ENCODE measurements at regions not wholly inside any gene's neighbourhood (a gene's known extent, or its start where the extent isn't known, plus 50 kb on each side); places are given as distances from the start of the nearest gene placed in this dataset.

- no peak for DNase-seq
These were observed 140.3 kb upstream of the SPEF2 start for GRCh38 chr5:35477321-35477720.

DNA sequence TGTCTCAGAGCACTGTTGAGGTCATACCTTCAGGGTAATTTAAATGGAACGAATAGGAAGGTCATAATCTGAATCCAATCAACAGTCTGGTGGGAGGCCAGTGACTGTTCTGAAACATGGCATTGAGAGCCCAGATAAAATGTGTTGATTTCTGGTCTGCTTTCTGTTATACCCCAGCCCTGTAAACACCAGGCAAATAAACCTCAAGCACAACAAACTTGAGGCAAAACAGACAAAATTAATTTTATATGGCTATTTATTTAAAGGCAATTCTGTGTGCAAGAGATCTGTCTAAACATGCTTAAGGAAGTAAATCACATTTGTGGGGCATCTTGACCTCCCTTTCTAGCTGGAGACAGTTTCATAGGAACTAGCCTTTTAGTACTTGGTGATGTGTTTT lies 140.9 kb upstream of the SPEF2 start:
- DNase-seq, result no peak

- DNase-seq, result no peak
These were observed 141.6 kb upstream of the SPEF2 start for GRCh38 chr5:35476036-35476435.

DNA sequence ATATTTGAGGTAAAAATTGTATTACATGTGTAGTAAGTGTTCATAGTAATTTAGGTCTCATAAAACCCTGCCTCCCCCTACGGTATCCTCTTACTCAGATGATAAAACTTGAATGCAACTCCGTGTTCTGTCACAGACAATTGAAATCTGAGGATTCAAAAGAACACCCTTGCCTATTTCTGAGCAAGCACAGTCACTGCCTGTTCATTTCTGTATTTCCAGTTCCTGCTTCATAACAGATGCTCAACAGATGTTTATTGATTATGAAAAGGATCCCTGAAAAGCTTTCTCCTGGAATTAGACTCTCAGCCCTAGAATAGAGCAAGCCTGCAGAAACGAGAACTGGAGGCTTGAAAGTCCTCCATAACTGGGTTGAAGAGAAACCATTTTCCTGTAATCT lies 144.1 kb upstream of the SPEF2 start:
- DNase-seq, result no peak

DNA sequence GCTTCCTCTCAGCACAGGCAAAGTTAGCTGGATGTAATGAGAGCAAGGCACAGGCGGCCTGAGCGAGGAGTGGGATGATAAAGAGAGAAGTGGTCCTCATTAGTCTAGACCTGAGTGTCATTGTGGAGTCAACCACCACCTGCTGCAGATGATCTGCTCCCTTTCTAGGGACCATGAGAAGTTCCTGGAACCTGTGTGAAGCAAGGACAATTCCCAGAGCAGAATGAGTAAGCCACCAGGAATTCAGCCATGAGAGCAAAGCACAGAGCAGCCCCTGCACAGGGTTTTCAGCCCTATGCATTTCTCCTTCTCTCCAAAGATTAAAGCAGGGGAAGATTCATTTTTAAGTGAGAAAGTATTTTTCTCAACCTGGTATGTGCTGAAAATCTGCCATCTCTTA lies 146.8 kb upstream of the SPEF2 start:
- no peak for DNase-seq

DNA sequence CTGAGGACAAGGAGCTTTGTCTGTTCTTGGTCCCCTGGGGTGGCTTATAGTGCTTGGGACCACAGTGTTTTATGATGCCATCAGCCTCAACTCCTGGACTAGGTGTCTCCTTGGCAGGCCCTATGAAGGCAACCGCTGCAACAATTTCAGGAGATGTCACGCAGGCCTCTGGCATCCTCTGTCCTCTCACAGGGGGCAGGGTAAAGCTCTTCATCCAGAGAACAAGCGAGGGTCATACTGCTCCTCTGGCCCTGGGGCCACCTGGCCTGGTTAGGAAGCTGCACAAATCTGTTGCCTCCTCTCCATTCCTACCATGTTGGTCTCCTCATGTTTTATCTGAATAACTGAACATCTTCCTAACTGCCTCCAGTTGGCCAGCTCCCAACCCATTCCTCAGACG lies 148.9 kb upstream of the SPEF2 start:
- DNase-seq, result no peak

GRCh38 chr5:35466746-35467145 lies 150.9 kb upstream of the SPEF2 start:
- DNase-seq, result no peak

DNA sequence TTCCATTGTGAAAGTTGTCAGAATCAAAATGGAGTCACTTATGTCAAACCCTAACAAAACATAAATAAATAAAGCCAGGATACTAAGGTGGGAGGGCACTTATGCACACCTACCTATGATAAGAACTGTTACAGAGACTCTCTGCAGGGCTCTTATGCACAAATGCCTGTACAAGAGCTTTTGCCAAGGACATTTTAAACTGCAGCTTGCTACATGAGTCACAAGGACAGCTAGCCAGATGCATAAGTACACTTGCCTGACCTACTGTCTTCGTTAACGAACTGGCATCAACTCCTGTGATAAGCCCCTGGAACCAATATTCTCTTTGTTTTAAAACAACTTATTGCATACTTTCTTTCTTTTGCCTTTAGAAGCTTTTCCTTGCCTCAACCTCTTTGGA lies 152.9 kb upstream of the SPEF2 start:
- DNase-seq, result no peak

DNA sequence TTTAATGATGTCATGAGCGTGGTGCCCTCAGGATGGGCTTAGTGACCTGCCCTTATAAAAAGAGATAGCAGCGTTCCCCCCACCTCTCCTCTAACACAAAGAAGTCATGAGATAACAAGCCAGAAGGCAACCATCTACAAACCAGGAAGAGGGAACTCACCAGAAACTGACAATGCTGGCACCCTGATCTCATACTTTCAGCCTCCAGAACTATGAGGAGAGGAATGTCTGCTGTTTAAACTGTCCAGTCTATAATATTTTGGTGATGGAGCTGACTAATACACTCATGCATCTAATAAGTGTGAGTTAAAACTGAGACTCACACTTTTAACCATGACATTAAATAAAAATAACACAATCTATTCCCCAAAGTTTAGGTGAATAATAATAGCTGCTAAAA lies 156.1 kb upstream of the SPEF2 start:
- DNase-seq, result no peak

DNA sequence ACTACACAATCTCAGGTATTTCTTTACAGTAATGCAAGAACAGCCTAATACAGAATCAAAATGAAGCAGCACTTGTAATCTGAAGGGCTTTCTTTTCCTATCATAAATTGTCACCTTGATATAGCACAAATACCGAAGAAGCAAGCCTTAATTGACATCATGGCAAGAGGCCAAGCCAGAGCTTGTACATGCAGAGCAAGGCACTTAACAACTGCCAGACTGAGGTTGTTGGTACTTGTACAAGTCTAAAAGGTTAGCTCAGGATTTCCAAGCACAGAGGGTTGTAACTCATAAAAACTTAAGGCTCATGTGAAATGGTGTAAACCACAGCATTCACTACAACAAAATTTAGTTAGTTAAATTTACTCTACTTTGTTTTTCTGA lies 158.8 kb upstream of the SPEF2 start:
- DNase-seq, result no peak

GRCh38 chr5:35457912-35458823 lies 159.5 kb upstream of the SPEF2 start:
- no peak for DNase-seq

DNA sequence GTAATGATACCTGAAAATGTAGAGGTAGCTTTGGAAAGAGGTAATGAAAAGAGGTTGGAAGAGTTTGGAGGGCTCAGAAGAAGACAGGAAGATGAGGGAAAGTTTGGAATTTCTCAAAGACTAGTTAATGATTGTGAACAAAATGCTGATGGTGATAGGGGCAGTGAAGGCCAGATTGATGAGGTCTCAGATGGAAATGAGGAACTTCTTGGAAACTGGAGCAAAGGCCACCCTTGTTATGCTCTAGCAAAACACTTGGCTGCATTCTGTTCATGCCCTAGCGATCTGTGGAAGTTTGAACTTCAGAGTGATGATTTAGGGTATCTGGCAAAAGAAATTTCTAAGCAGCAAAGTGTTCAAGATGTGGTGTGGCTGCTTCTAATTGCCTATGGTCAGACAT lies 161.2 kb upstream of the SPEF2 start:
- DNase-seq, result no peak

DNA sequence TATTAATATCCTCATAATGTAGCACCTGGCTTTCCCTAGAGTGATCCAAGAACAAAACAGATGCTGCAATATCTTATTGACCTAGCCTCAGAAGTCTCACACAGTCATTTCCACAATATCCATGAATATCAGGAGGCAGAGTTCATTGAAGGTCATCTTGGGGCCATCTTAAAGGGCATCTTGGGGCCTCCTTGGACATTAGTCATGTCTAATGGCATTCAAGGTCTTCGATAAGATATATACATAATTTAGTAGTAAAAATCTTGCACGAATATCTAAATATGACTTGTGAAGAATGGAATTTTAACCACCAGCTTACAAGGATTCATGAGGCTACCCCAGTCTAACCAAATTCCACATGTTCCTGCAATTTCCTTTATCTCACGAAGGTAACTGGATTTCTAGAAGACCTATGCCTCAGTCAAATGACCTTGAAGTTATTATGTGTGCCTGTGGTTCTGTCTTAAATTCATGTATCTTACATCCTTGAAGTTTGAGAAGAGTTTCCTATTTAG lies 163.6 kb upstream of the SPEF2 start:
- no peak for DNase-seq

GRCh38 chr5:35443803-35444595 lies 173.7 kb upstream of the SPEF2 start:
- DNase-seq, result no peak

GRCh38 chr5:35442885-35443639 lies 174.6 kb upstream of the SPEF2 start:
- no peak for DNase-seq

- DNase-seq, result no peak
These were observed 177.3 kb upstream of the SPEF2 start for GRCh38 chr5:35440409-35440808.

GRCh38 chr5:35438786-35439185 lies 178.9 kb upstream of the SPEF2 start:
- no peak for DNase-seq

GRCh38 chr5:35438288-35438687 lies 179.4 kb upstream of the SPEF2 start:
- DNase-seq, result no peak

GRCh38 chr5:35436400-35437057 lies 181.1 kb upstream of the SPEF2 start:
- no peak for DNase-seq

DNA sequence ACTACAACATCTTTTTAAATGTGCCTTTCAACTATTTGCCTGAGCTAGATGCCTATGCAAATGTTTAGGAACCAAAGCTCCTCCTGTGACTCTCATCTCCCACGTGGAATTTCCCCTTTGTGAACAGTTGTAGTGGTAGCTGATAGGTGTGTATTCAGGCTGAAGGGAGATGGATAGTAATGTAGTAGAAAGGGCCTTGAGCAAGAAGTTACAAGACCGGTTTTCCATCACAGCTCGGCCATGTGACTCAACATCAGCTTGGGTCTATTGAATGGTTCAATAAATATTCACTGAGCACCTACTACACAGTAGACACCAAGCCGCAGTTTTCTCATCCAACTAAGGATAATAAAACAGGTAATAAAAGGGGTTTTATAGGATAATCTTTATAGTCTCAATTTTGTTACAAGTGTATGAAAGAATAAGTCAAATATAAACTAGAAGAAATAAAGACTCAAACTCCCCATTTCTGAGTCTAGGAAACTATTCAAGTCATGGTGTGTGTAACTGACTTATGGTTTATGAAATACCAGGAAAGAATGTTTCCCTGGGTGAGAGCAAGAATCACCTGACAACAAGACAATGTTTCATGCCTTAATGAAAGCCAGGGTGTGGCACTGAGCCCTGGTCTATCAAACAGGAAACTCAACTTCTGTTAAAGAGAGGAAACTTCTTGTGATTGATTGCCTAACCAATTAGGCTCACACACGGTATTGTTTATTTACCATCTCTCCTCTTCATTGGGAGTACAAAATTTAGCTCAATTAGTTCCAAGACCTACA lies 187.1 kb upstream of the SPEF2 start:
- no peak for DNase-seq

DNA sequence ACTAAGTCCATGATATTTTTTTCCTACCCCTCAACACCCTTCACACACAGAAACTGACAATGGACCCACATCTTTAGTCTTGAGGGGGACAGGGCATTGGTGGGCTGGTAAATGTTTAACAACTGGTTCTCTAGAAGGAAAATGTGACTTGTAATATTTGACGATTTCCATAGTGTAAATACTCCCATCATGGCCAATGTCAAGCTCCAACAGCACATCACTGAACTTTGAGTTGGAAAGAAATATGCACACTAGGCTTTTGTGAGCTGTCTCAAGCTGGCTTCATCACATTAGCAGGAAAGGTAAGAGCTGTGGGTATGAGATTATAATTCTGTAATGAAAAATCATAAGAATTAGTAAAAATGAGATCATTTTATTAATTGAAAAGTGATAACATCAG lies 189.9 kb upstream of the PRLR start:
- DNase-seq, result no peak

- no peak for DNase-seq
These were observed 186.8 kb upstream of the PRLR start for GRCh38 chr5:35417040-35417439.

Data from activated T-cell treated with anti-CD3 and anti-CD28 coated beads, Interleukin-2, amount 50 U/mL, for 48 hours (primary cell).